Ovary (tissue), 3 donors: ENCODE measurements at regions not wholly inside any gene's neighbourhood (a gene's known extent, or its start where the extent isn't known, plus 50 kb on each side); places are given as distances from the start of the nearest gene placed in this dataset.

Source experiments
- EP300 ChIP-seq: sonication (generic); formaldehyde crosslinking; IDR thresholded peaks from one replicate; pipeline ENCODE4 v1.6.1; 2017; ENCODE audit warnings: antibody characterized with exemption
- POLR2A ChIP-seq: fragments of 450-650 bp; IDR thresholded peaks from one replicate; pipeline ENCODE4 v1.6.1; 2017; ENCODE audit warnings: antibody characterized with exemption, mild to moderate bottlenecking, moderate library complexity
- TF ChIP-seq, protein P1 (sequence below), 3 donors: fragments of 450-650 bp in 2 of 3; fragments of 200-600 bp in 1 of 3; IDR thresholded peaks; one replicate each; pipeline versions ENCODE4 v1.5.1 to v1.8.0; 2016 to 2022; ENCODE audit warnings: antibody characterized with exemption in 3 of 3, mild to moderate bottlenecking in 1 of 3
- donor health status: DM: no; HTN: no; CAD: no.

DNA sequence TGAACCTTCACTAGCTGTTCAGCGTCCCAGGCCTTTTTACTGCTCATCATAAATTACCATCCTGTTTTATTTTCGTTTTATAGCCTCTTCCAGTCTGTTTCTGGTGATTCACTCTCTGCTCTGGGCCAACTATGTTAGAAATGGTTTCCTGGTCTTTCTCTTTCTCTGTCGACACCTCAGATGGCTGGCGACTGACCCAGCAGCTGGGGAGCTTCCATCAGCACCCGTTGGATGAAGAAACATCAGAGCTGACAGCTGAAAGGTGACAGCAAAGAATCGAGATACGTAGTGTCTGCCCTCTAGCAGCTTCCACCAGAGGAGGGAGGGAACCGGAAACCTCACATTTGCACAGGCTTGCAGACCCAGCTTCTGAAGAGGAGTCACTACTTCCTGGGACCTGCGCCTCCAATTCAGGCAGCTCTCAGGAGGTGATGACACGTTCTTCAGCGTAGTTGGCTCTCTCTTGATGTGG, 82.9 kb upstream of the MLN start:
- TF ChIP-seq, protein P1, sequence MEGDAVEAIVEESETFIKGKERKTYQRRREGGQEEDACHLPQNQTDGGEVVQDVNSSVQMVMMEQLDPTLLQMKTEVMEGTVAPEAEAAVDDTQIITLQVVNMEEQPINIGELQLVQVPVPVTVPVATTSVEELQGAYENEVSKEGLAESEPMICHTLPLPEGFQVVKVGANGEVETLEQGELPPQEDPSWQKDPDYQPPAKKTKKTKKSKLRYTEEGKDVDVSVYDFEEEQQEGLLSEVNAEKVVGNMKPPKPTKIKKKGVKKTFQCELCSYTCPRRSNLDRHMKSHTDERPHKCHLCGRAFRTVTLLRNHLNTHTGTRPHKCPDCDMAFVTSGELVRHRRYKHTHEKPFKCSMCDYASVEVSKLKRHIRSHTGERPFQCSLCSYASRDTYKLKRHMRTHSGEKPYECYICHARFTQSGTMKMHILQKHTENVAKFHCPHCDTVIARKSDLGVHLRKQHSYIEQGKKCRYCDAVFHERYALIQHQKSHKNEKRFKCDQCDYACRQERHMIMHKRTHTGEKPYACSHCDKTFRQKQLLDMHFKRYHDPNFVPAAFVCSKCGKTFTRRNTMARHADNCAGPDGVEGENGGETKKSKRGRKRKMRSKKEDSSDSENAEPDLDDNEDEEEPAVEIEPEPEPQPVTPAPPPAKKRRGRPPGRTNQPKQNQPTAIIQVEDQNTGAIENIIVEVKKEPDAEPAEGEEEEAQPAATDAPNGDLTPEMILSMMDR (IDR thresholded peaks at IDR 0.05) = no peak
- no peak for TF ChIP-seq POLR2A
- TF ChIP-seq EP300 = no peak
